Memory B cell (primary cell): ENCODE measurements at regions not wholly inside any gene's neighbourhood (a gene's known extent, or its start where the extent isn't known, plus 50 kb on each side); places are given as distances from the start of the nearest gene placed in this dataset.

Experiments
- ATAC-seq: fragments of 150-1000 bp; cut with Tn5 transposase; 2 replicates; pipeline ENCODE4 v1.10.0; 2021; ENCODE audit warnings: low read depth, mild to moderate bottlenecking, moderate library complexity
- DNase-seq, 2 donors: peaks; one replicate each; pipeline ENCODE4 v3.0.0; 2022; ENCODE audit warnings: low spot score in 2 of 2
- H3K27ac Mint-ChIP-seq: one replicate; pipeline ENCODE4 v1.8.0; 2022; ENCODE audit warnings: mild to moderate bottlenecking, moderate library complexity, mixed read lengths
- H3K27me3 Mint-ChIP-seq: one replicate; pipeline ENCODE4 v1.8.0; 2022; ENCODE audit warnings: mixed read lengths
- H3K36me3 Mint-ChIP-seq: one replicate; pipeline ENCODE4 v1.8.0; 2022; ENCODE audit warnings: mild to moderate bottlenecking, mixed read lengths
- H3K4me1 Mint-ChIP-seq: one replicate; pipeline ENCODE4 v1.8.0; 2022; ENCODE audit warnings: mixed read lengths
- H3K4me3 Mint-ChIP-seq: one replicate; pipeline ENCODE4 v1.8.0; 2022; ENCODE audit warnings: mild to moderate bottlenecking, moderate library complexity, mixed read lengths
- H3K9me3 Mint-ChIP-seq: one replicate; pipeline ENCODE4 v1.8.0; 2022; ENCODE audit warnings: mixed read lengths

DNA sequence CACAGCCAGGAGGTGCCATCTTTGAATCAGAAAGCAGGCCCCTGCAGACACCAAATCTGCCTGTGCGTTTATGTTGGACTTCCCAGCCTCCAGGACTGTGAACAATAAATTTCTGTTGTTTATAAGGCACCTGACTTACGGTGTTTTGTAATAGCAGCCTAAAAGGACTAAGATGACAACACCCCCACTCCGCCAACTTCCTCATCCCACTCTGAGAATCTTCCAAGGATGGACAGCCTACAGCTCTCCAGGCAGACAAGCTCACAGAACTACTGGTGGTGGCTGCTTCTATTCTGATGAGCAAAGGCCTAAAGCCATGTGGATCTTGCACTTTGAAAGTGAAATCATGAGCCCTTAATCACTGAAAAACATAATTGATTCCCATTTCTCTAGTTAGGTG is 449.2 kb downstream of the TSHZ3 start:
- peaks cover 7% of the 10 kb centered on the region for H3K9me3 Mint-ChIP-seq
- H3K36me3 Mint-ChIP-seq: no peaks in the 10 kb centered on the region
- DNase-seq (no peak), ATAC-seq (no peak)
- H3K4me1 Mint-ChIP-seq: no peaks in the 10 kb centered on the region
- no peaks in the 10 kb centered on the region for H3K27me3 Mint-ChIP-seq
- no peak overlapping the region for H3K4me3 Mint-ChIP-seq
- no peak overlapping the region for H3K27ac Mint-ChIP-seq

DNA sequence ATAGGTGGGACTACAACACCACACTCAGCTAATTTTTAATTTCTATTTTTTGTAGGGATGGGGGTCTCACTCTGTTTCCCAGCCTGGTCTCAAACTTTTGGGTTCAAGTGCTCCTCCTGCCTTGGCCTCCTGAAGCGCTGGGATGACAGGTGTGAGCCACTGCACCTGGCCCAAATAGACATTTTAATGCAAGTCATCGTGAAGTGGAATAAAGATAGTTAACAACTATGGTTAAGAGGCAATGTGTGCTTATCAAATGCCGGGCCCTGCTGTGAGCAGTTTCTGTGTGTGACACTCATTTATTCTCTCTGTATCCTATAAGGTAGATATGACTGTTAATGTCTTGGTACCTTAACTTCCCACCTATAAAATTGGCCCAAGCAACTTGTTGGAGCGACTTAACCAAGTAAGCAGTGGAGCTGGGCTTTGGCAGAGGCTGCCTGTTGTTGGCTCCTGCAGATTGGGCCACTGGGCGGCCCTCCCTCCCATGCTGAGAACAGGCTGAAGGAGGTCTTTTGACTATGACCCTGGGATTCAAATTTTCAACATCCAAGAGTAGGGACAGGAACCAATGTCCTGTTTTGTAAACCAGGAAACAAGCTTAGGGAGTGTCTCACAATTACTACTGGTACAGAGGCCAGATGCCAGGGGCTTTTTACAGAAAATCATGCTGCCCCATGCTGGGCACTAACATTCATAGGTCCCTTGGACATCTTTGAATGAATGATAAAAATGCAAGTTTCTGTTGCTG is 450.7 kb downstream of the TSHZ3 start:
- no peak for ATAC-seq
- no peaks in the 10 kb centered on the region for H3K36me3 Mint-ChIP-seq
- peaks cover 4% of the 10 kb centered on the region for H3K9me3 Mint-ChIP-seq

DNA sequence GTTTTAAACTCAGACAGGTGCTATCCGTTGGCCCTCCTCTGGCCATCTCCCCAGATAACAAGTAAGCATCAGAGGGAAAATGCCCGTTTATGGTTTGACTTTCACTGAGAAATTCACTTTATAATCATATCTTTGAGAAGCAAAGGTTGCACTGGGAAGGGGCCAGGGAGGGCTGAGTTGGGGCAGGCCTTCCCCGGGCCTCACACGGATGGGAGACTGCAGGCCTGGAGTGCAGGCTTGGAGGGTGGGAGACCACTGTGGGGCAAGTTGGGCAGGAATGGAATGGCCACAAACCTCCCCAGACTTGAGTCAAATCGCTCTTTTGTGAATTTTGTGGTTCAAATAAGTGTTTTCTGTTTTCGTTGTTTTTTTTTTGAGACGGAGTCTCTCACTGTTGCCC is 451.7 kb downstream of the TSHZ3 start:
- Mint-ChIP-seq H3K27ac (no peak overlapping the region), H3K4me1 (no peaks in the 10 kb centered on the region), H3K4me3 (no peak overlapping the region), H3K9me3 (peaks cover 4% of the 10 kb centered on the region), H3K27me3 (no peaks in the 10 kb centered on the region), H3K36me3 (no peaks in the 10 kb centered on the region)
- ATAC-seq: no peak
- DNase-seq: no peak

More for the DNA sequence above, 450.7 kb downstream of the TSHZ3 start:
- no peak for DNase-seq
- Mint-ChIP-seq H3K4me3 (no peak overlapping the region), H3K4me1 (no peaks in the 10 kb centered on the region), H3K27me3 (no peaks in the 10 kb centered on the region), H3K27ac (no peak overlapping the region)

DNA sequence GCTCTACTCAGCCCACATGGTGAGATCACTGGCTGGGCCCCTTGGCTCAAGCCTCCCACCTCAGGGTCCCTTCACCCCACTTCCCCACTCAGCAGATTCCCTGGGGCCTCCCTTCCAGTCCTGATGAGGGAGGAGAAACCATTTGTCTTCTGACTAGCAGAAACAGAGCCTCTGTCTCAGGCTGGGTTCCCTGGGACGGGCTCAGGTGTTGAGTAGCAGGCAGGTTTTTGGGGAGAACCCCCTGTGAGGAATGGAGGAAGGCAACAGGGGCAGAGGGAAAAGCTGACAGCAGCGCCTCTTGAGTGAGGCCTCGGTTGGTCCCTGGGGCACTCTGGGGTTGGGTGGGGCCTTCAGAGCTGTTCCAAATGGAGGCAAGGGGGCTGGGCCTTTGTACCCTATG is 452.2 kb downstream of the TSHZ3 start:
- Mint-ChIP-seq H3K9me3 (peaks cover 4% of the 10 kb centered on the region), H3K36me3 (no peaks in the 10 kb centered on the region), H3K4me3 (no peak overlapping the region), H3K4me1 (no peaks in the 10 kb centered on the region), H3K27ac (no peak overlapping the region), H3K27me3 (no peaks in the 10 kb centered on the region)
- ATAC-seq (no peak), DNase-seq (no peak)

- Mint-ChIP-seq H3K36me3 (no peaks in the 10 kb centered on the region), H3K27me3 (no peaks in the 10 kb centered on the region), H3K4me1 (no peaks in the 10 kb centered on the region), H3K9me3 (peaks cover 4% of the 10 kb centered on the region), H3K27ac (no peak overlapping the region), H3K4me3 (no peak overlapping the region)
- ATAC-seq (no peak), DNase-seq (no peak)
Observed at GRCh38 chr19:30896554-30896953, 452.7 kb downstream of the TSHZ3 start.

GRCh38 chr19:30895946-30896345 is 453.3 kb downstream of the TSHZ3 start:
- DNase-seq: no peak
- H3K4me3 Mint-ChIP-seq: no peak overlapping the region
- no peak for ATAC-seq
- no peak overlapping the region for H3K27ac Mint-ChIP-seq
- H3K4me1 Mint-ChIP-seq: no peaks in the 10 kb centered on the region
- H3K27me3 Mint-ChIP-seq: no peaks in the 10 kb centered on the region
- H3K9me3 Mint-ChIP-seq: no peaks in the 10 kb centered on the region
- H3K36me3 Mint-ChIP-seq: no peaks in the 10 kb centered on the region

GRCh38 chr19:30891051-30891450 is 458.2 kb downstream of the TSHZ3 start:
- Mint-ChIP-seq H3K4me1 (no peaks in the 10 kb centered on the region), H3K36me3 (no peaks in the 10 kb centered on the region), H3K27me3 (no peaks in the 10 kb centered on the region), H3K4me3 (no peak overlapping the region), H3K27ac (no peak overlapping the region), H3K9me3 (peaks cover 2% of the 10 kb centered on the region)
- no peak for ATAC-seq
- no peak for DNase-seq

DNA sequence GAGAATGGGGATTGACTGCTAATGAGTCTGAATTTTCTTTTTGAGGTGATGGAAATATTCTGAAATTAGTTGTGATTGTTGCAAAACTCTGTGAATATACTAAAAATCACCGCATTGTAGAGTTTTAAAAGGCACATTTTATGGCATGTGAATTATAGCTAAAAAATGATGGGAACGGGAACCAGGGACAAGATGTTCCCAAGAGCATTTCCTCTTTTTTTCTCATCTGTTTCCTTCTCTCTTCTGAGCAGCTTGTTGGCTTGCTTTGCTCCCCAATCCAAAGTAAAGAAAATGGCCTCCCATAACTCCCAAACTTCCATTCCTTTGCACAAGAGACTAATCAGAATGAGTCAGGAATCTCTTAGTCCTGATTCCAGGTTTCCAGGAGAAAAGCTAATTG is 459.2 kb downstream of the TSHZ3 start:
- Mint-ChIP-seq H3K27ac (no peak overlapping the region), H3K27me3 (no peaks in the 10 kb centered on the region), H3K36me3 (no peaks in the 10 kb centered on the region), H3K9me3 (peaks cover 2% of the 10 kb centered on the region), H3K4me1 (no peaks in the 10 kb centered on the region), H3K4me3 (no peak overlapping the region)
- DNase-seq: no peak
- no peak for ATAC-seq

DNA sequence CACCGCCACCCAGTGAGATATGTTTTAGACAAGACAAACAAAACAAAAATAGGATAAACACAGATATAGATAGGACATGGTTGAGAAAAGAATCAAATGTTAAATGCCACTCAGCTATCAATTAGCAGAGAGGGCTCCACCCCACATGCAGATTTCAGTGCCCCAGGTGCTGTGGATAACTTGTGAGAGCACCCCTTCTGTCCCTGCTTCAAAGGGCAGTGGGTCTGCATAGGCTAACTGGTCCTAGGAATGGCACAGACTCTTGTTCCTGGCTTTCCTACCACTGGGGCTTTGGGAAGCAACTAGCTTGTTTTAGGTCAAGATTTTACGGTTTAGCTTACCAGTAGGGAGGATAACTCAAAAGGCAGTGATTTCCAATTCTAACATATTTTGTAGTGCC is 460.3 kb downstream of the TSHZ3 start:
- H3K9me3 Mint-ChIP-seq: peaks cover 2% of the 10 kb centered on the region
- H3K4me3 Mint-ChIP-seq: no peak overlapping the region
- no peak overlapping the region for H3K27ac Mint-ChIP-seq
- no peaks in the 10 kb centered on the region for H3K36me3 Mint-ChIP-seq
- no peaks in the 10 kb centered on the region for H3K27me3 Mint-ChIP-seq
- H3K4me1 Mint-ChIP-seq: no peaks in the 10 kb centered on the region
- DNase-seq (no peak), ATAC-seq (no peak)

DNA sequence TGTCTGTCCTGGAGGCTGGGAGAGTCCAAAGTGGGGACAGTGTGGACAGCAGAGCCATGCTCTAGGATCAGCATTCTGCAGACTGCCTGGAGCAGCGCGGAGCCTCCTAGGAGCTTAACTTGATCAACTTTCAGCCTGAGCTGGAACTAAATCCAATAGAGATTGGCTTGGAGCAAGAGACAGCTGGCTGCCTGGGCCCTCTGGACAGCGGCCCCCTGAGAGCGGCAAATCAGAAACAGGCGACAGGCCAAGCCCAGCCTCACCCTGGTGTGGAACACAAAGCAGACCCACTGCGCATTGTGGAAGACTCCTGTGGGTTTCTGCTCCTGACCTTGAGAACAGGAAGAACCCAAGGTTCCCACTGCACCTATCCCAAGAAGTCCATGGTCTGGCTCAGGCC is 462.2 kb downstream of the TSHZ3 start:
- no peaks in the 10 kb centered on the region for H3K27me3 Mint-ChIP-seq
- H3K9me3 Mint-ChIP-seq: peaks cover 2% of the 10 kb centered on the region
- H3K4me1 Mint-ChIP-seq: no peaks in the 10 kb centered on the region
- no peaks in the 10 kb centered on the region for H3K36me3 Mint-ChIP-seq
- DNase-seq (no peak), ATAC-seq (no peak)
- H3K27ac Mint-ChIP-seq: no peak overlapping the region
- H3K4me3 Mint-ChIP-seq: no peak overlapping the region

DNA sequence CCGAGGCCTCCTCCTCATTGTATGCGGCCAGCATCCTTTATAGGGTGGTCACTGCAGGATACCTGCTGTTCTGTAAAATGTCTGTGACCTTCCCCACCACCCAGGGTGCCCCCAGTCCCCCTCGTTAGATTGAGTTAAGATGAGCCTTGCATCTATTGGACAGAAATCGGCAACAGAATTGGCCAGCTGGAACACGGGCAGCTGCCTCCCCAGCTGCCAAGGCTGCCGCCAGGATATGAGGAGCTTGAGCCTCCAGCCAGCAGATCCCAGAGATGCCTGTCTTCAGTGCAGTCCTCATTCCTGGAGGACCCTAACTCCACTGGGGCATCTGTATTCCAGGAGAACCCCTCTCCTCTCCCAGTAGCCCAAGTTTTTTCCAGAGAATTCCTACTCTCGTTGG is 463.0 kb downstream of the TSHZ3 start:
- DNase-seq (no peak), ATAC-seq (no peak)
- H3K27ac Mint-ChIP-seq: no peak overlapping the region
- peaks cover 2% of the 10 kb centered on the region for H3K9me3 Mint-ChIP-seq
- H3K4me3 Mint-ChIP-seq: no peak overlapping the region
- H3K4me1 Mint-ChIP-seq: no peaks in the 10 kb centered on the region
- H3K27me3 Mint-ChIP-seq: no peaks in the 10 kb centered on the region
- H3K36me3 Mint-ChIP-seq: no peaks in the 10 kb centered on the region

DNA sequence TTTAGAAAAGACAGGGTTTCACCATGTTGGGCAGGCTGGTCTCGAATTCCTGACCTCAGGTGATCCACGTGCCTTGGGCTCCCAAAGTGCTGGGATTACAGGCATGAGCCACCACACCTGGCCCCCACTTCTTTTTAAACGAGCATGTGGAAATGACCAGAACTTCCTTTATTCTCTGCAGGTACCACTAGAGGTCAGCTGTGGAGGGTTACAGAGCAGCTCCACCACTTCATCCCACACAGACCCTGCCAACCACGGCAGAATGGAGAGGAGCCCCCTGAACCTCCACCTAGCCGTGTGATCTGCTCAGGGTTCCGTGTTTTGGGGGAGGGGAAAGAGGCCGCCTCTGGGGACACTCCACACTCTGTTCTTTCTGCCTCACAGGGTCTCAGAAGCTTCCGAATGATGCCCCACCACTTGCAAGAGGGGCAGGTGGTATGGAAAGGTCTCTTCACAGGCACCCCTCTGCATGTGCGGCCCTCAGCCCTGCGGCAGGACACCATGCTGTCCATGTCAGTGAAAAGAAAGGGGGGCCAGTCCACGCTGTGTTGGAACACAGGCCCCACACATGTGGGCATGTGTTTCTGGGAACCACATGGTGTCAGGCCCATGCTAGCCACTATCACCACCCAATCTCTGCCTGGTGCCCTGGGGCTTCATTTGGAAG is 465.0 kb downstream of the TSHZ3 start:
- Mint-ChIP-seq H3K36me3 (no peaks in the 10 kb centered on the region), H3K4me1 (no peaks in the 10 kb centered on the region), H3K27ac (no peak overlapping the region), H3K4me3 (no peak overlapping the region), H3K9me3 (no peaks in the 10 kb centered on the region), H3K27me3 (no peaks in the 10 kb centered on the region)
- no peak for DNase-seq
- no peak for ATAC-seq

- no peaks in the 10 kb centered on the region for H3K27me3 Mint-ChIP-seq
- no peak for ATAC-seq
- no peak overlapping the region for H3K4me3 Mint-ChIP-seq
- no peaks in the 10 kb centered on the region for H3K36me3 Mint-ChIP-seq
- H3K4me1 Mint-ChIP-seq: no peaks in the 10 kb centered on the region
- no peak for DNase-seq
- no peaks in the 10 kb centered on the region for H3K9me3 Mint-ChIP-seq
- no peak overlapping the region for H3K27ac Mint-ChIP-seq
Observed at GRCh38 chr19:30883071-30883470, 466.2 kb downstream of the TSHZ3 start.

DNA sequence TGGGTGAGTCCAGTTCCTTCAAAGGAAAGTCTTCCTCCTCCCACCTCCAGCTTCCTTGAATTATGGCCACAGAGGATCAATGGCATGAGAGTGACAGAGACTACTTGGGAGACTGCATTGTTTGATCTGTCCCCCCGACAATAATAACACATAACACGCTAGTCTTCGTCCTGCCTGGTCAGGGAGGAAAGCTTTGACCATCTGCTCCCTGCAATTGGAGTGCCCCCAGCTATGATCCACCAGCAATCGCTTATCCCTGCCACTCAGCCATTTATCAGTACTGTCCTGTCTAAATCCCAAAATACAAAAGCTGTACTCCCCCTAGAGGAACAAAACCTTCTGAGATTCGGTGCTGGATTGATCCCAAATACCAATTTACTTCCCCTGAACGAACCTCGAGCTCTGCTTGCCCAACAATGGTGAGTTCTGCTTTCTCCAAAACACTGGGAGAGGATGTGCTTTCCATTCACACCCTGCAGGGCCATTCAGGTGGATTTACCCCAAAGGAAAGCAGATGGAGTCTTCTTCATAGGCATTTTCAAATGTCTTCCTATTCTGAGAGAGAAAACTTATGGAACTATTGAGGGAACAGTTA is 466.7 kb downstream of the TSHZ3 start:
- Mint-ChIP-seq H3K9me3 (no peaks in the 10 kb centered on the region), H3K27me3 (no peaks in the 10 kb centered on the region), H3K4me3 (no peak overlapping the region), H3K36me3 (no peaks in the 10 kb centered on the region), H3K4me1 (no peaks in the 10 kb centered on the region), H3K27ac (no peak overlapping the region)
- ATAC-seq: no peak
- no peak for DNase-seq

DNA sequence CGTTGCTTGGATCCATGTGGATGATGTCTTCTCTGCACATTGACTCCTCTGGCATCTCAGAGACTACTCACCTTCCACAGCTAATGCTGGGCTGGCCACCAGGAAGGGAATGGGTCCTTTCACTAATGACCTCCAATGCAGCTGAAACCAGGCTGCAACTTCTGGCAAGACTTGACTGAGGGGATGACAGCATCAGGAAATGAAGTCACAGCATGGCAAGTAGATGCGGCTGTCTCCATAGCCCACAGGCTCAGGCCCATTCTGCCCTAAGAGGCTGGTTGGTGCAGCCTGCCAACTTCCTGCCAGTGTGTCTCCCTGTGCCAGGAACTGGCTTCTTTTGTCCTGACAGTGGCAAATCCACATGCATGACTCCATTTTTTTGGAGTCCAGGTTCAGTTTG is 467.3 kb downstream of the TSHZ3 start:
- no peaks in the 10 kb centered on the region for H3K27me3 Mint-ChIP-seq
- no peak overlapping the region for H3K27ac Mint-ChIP-seq
- no peak for ATAC-seq
- H3K36me3 Mint-ChIP-seq: no peaks in the 10 kb centered on the region
- no peaks in the 10 kb centered on the region for H3K4me1 Mint-ChIP-seq
- no peak for DNase-seq
- H3K9me3 Mint-ChIP-seq: no peaks in the 10 kb centered on the region
- H3K4me3 Mint-ChIP-seq: no peak overlapping the region
